GM21390 (cell line): ENCODE measurements at regions not wholly inside any gene's neighbourhood (a gene's known extent, or its start where the extent isn't known, plus 50 kb on each side); places are given as distances from the start of the nearest gene placed in this dataset.

Experiments used
- ATAC-seq: cut with Tn5 transposase; IDR thresholded peaks from one replicate; pipeline ENCODE4 v1.9.1; 2021; ENCODE audit not compliant: unreplicated experiment

DNA sequence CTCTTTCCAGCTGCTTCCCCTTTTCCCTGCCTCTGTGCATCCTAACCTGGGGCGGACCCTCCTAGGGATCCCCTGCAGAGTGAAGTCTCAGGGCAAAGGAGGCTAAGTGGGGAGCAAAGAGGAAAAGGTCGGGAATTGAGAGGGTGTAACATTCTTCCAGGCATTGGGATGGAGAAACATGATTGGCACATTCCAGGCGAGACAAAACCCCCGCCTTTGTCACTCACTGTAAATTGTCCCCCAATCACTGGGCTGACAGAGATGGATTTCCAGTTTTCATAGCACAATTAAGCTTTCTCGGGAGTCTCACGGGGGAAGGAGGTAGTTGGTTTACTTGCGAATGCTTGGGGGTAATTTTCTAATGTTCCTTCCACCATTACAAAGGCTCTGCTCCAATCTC lies 74.9 kb downstream of the MIAT start:
- ATAC-seq, result no peak

DNA sequence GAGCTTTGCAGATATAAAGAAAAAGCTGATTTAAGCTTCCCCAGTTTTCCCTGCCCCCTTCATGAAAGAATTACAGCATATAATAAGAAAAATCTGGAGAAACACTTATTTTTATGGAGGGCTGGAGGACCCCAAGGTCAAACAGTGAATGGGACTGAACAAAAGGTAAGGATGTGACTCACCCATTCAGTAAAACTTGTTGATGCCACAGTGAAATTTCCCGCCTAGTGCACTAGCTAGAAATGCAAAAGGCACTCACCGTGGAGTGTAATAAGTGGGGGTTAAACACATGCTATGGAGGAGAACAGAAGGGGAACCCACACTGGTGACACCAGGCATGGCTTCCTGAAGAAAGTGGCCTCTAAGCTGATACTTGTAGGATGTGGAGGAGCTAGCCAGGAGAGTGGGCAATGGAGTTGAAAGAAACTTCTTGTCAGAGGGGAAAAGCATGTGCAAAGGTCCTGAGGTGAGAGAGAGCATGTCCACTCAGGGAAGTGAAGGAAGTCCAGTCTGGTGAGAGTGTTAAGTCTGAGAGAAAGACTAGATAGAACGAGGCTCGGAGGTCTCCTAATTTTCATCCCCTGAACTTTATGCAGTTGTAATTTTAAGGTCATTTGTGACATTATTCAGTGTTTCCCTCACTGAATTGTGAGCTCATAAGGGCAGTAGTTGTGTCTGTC lies 77.1 kb downstream of the MIAT start:
- no peak for ATAC-seq

DNA sequence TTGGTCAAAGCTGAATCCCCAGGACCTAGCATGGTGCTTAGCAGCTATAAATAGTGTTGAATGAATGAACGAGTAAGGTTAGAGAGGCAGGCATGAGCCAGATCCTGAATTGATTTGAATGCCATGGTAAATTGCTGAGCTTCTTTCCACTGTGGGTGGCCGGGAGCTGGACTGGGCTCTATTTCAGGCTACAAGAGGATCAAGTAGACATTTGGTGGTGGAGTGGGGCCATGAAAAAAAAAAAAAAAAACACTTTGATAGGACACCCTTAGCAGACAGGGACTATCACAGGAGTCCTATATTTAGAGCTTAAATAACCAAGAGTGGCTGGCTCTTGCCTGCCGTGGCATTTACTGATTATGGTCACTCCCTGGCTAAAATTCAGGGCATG lies 77.6 kb downstream of the MIAT start:
- no peak for ATAC-seq

DNA sequence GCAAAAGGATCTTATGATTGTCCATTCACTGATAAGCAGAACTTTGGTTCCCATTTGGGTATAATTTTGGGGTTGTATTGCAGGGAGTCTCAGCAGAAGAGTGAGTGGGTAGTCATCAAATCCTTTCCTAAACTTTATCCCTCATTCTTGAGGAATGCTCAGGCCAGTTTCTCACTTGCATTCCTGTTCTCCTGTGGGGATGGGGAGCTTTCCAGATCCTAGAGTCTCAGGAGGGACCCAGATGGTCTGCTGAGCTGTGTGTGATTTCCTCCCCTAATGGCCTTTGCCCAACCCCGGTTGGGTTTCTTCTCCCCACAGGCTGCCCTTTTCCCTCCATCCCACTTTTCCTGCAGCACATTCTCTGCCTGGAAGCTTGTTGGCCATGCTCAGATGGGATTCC lies 79.9 kb downstream of the MIAT start:
- ATAC-seq, result no peak

DNA sequence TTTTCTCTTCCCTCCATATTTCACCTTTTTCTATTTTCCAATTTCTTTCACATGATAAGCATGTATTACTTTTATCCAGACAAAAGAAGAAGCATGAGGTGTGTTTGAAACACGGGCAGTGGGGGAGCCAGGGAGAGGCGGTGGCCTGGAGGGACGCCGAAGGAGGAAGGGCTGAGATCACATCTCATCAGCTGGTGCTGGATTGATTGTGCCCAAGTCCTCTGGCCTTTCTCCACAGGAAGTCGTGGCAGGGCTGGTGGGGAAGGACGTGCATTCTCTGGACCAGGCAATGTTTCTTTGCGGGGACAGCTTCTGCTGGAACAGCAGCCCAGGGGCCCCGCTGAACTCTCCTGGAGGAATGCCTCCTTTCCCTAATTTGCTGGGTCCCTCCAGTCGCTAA lies 82.9 kb downstream of the MIAT start:
- ATAC-seq, result no peak

DNA sequence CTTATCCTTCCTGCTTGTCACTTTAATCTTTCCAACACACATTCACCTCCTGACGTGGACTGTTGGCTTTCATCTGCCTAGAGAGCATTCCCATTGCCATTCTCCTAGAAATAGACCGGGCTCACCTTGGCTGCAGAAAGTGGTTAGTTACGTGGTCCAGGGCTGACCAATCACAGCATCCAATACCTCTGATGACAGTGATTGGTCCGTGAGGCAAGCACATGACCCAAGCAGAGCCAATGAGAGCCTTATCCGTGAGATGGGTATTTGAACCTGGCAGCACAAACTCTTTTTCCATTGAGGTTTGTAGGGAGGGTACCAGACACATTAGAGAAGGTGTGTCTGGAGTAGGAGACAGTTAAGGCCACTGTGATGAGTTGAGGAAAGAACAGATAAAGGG lies 85.8 kb downstream of the MIAT start:
- no peak for ATAC-seq

DNA sequence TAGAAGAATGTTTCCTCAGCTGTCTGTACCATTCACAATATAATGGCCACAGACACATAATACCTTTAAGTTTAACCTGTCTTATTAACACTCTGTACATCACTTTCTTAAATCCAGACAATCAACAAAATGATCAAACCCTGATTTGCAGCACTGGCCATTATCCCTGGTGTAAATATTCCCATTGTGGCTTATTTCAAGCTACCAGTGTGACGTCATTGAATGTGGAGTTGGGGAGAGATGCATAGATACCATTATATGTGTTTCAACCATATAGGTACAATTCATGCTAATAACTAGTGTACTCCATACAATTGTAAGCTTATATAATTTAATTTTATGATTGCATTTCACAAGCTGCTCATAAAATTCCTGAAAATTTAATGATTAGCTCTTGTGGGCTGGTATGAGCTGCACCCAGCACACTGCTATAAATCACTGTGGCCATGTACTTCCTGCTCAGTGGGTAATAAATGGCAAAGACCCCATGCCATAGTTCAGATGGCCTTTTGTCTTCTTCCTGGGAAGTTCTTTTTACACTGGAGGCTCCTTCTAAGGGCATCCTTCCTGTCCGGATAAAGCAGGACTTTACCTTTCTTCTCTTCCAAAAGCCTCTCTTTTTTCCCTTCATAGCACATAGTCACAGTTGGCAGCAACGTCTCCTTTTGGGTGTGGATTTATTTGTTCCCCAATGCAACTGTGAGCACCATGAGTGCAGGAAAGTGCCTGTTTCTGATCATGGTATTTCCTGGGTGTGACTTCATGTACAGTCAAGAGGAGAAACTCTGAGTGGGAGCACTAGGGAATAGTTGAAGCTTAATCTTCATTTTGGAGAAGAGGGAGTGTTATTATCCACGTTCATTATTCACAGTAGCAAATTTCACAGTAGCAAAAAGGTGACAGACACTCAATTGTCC lies 87.8 kb downstream of the MIAT start:
- no peak for ATAC-seq

DNA sequence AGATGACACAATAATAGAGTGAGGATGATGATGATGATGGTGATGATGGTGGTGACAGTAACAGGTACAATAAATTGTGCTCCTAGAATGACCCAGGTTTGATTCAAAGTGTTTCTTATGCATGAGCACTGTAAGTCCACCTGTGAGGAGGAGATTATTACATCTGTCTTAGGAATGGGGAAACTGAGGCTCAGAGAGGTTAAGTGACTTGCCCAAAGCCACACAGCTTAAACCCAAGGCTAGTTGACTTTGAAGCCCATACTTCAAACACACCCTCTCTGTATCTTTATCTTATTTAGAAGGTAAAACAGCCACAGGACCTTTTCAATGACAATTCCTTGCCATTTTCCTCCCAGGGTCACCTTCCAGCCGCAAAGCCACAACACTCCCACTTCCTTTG lies 88.9 kb downstream of the MIAT start:
- ATAC-seq, result no peak

DNA sequence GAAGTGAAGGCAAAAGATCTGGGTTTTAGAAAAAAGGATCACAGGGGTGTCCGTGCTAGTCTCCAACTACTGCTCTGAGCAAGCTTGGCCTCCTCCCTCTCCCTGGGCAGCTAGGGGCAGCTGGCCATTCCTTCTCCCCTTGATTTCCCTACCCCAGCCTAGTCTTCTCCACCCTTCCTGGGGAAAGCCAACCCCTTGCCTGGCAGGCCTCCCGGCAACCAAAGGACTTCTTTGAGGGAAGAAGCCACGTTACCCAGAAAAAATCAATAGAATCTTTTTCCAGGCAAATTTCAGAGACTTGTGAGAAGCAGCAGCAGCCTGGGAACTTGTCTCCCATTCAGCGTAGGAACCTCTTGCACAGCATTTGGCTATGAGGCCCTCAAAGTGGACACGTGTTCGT lies 91.5 kb downstream of the MIAT start:
- ATAC-seq, result no peak

DNA sequence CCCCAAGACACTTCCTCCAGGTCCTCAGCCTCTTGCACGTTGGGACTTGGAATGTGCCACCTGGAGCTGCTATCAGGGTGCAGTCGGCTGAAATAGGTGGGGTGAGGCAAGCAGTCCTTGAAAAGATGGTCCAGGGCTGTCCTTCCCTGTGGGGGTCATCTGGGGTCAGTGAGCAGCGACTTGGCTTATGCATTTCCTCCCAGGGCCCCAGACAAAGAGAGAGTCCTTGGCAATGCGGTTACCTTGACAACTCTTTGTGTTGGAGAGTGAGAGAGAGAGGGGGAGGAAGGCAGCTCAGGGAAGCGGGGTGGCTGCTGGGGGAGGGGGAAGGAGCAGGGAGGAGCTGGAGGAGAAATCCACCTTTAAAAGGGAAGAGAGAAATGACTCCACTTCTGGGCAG lies 93.8 kb downstream of the MIAT start:
- no peak for ATAC-seq

DNA sequence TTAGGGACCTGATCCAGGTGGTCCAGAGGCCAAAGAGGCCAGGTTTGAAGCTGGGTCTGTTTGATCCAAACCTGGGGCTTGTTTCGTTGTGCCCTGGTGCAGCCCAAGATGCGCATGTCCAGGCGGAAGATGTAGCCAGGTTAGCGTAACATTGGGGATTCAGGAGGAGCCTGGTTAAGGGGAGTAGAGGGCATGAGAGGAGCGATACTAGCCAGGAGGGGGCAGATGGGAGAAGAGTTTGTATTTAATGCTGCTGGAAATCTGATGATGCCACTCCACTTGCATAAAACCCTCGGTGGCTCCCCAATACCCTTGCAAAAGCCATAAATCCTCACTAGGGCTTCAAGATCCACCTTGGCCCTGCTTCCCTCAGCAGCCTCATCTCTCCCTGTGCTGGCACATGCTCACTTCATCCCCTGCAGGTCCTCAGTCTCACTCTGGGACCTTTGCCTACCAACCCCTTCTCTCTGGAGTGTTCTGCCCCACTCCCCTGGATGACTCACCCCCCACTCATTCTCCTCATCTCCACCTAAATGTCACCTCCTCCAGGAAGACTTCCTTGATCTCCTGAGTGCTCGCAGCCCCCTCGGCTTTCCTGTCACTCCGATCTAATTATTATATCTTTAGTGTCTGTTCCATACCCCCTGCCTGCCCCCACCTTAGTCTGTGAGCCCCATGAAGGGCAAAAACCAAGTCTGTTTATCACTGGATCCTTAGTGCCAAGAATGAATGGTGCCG lies 95.9 kb downstream of the MIAT start:
- no peak for ATAC-seq

DNA sequence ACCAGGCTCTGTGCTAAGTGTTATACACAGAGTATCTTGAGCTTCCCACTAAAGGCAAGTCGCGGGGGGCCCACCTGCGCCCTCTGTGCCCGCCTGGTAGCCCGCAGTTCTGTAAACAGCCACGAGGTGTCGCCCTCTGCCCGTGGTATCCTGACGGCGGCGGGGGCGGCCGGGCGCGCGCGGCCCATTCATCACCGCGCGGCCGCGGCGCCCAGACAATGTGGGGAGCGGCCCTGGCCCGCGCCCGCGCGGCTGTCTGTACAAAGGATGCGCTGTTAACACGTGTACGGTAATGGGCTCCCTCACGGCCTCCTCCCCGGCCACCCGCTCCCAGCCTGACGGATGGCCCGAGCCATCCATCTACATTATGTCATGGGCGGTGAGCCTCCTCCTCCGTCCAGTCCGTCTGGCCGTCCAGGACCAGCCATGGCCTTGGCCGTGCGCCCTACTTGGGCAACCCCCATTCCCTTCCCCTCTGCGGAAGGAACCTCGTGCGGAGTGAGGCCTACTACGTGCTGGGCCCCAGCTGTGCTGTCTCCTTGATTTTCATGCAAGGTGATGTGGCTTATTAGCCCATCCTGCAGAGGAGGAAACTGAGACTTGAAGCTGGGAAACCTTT lies 99.4 kb downstream of the MIAT start:
- no peak for ATAC-seq

DNA sequence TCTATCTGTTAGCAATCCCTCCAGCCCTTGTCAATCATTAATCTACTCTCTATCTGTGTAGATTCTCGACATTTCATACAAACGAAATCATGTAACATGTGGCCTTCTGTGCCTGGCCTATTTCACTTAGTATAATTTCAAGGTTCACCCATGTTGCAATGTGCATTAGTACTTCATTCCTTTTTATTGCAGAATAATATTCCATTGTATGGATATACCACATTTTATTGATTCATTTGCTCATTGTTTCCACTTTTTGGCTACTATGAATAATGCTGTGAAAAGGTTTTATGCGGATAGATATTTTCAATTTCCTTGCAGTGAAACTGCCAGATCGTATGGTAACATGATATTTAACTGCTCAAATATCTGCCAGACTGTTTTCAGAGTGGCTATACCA lies 100.1 kb downstream of the MIAT start:
- ATAC-seq, result no peak

DNA sequence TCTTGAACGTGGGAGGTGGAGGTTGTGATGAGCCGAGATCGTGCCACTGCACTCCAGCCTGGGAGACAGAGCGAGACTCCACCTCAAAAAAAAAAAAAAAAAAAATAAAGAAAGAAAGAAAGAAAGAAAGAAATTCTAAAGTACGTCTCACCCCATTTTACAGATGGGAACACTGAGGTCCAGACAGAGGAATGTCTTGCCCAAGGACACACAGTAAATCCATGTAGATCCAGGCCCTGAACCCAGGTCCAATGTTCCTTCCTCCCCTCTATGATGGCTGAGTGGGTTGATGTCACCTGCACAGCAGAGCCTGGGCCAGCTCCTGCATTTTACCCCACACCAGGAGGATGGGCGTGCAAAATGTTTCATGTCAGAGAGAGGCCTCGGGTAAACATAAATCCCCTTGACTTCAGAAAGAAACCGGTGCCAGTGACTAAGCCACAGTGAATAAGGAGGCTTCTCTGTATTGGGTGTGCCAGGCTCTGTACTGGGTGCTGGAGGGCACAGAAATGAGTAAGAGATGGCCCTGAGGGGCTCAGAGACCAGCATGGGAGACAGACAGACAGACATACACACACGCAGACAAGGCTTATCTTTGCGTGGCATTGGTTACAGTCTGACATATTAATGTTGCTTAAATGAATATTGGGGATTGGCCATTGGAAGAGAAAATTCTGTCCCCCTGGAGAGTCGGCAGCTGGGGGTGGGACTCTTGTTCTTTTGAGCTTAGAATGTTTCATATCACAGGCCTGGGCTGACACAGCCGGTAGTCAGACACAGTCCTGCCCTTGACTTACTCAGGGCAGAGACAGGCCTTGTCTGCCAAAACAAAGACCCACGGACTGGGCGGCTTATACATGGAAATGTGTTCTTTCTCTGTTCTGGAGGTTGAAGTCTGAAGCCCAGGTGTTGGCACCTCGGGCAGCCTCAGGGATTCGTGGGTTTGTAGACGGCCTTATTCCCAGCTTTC lies 105.4 kb downstream of the MIAT start:
- ATAC-seq, result no peak

DNA sequence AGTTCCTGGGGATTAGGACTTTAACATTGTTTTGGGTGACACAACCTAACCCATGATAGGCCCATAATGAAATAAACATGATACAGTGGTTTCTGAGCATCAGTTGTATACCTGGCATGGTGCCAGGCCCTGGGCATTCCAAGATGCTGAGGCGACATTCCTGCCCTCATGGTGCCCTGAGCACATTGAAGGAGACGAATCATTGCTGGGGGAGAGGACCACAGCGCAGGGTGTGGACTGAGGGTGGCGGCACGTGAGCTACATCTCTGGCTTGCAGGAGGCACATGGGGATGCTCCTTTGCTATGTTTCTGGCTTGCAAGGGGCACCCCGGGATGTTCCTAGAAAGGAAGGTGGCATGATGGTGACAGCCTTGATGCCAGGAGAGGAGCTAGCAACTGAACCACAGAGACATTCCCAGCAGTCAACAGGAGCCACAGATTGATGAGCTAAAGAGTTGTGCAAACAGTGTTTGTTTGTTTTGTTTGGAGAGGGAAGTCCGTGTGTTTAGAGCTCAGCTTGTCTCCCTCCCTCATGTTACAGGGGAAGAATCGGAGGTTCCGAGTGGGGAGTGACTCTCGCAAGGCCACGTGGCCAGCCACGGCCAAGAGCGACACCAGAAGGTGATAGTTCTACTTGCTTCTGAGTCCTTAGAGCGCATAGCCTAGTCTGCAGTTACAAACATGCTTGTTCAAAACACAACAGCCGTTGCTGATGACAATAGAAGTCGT lies 106.4 kb downstream of the MIAT start:
- ATAC-seq, result no peak

DNA sequence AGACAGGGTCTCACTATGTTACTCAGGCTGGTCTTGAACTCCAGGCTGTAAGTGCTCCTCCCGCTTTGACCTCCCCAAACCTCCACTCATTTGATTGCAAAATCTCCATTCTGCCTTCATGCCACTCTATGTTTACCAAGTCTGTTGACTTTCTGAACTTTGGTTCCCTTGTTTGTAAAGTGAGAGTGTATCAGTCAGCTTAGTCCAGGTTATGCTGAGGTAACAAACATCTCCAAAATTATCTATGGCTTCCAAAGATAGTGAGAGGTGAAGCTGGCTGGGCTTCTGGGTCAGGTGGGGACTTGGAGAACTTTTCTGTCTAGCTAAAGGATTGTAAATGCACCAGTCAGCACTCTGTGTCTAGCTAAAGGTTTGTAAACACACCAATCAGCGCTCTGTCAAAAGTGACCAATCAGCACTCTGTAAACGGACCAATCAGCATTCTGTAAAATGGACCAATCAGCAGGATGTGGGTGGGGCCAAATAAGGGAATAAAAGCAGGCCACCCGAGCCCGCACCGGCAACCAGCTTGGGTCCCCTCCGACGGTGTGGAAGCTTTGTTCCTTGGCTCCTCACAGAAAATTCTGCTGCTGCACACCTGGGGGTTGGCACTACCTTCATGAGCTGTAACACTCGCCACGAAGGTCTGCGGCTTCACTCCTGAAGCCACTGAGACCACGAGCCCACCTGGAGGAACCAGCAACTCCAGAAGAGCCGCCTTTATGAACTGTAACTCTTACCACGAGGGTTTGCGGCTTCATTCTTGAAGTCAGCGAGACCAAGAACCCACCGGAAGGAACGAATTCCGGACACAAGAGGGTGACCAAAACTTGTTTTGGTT lies 109.3 kb downstream of the MIAT start:
- ATAC-seq, result no peak

DNA sequence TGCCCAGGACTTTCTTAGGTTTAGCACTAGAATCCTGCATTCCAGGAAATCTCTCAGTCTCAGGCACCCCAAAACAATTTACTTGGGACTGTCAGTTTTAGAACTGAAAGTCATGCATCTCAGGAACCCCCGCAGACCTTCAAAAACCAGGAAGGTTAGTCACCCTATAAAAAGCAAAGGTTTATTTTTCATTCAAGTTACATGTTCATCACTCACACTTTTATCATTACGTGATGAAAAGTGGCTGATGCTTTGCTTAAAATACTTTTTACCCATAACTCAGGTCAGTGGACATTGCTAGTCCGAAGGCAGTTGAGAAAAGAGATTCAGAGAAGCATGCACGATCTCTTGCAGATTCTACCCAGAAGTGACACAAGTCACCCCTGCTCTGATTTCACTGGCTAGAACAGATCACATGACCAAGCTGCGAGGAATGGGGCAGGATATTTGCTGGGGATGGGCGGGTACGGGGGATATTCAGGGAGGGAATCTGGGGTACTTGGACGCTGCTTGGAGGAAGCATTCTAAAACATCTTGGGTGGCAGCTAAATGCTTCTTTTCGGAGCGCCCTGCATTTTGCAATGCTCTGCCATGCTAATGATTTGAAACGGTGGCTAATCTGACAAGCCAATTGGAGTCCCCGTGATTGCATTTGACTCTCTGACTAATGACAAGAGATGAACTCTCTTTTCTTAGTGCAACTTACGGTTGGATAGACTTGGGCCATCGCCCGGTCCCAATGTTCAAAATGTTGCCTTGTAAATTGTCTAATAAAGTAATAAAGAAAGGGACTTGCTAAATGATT lies 110.2 kb downstream of the MIAT start:
- no peak for ATAC-seq

DNA sequence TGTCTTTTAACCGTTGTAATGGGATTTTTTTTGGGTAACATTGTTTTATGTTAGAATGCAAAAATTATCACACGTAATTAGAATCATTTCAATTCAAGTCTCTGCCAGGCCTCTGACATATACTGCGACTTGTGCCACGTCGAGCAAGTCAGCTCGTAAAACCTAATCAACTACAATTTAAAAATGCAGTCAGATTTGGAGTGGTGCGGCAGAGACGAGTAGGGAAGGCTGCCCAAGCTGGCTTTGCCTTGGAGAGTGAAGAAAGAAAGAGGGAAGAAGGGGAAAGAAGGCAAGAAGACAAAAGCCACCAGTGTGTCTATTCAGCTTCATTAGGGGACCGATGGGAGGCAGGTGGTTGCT lies 110.7 kb downstream of the MIAT start:
- ATAC-seq, result no peak
